GM23338 (cell line): ENCODE measurements at regions not wholly inside any gene's neighbourhood (a gene's known extent, or its start where the extent isn't known, plus 50 kb on each side); places are given as distances from the start of the nearest gene placed in this dataset.

Source experiments
- ATAC-seq: fragments of 200-7000 bp; cut with Tn5 transposase; 3 replicates; pipeline ENCODE4 v1.9.1; 2020
- DNase-seq: peaks from one replicate; pipeline ENCODE4 v3.0.0-alpha.2; 2015; ENCODE audit warnings: low spot score
- H2AFZ ChIP-seq: fragments of 200-600 bp; sonication (generic); 2 replicates; pipeline ENCODE4 v1.8.0; 2016; ENCODE audit warnings: antibody characterized with exemption, mild to moderate bottlenecking, moderate library complexity
- H3F3A ChIP-seq: fragments of 200-600 bp; sonication (generic); replicated peaks from 2 replicates; pipeline ENCODE4 v1.8.0; 2017; ENCODE audit warnings: antibody characterized with exemption, mixed run types, low read depth
- H3K27ac ChIP-seq: fragments of 200-600 bp; sonication (generic); 2 replicates; pipeline ENCODE4 v1.6.1; 2016; ENCODE audit warnings: low read depth
- H3K27me3 ChIP-seq: fragments of 200-600 bp; sonication (generic); 2 replicates; pipeline ENCODE4 v1.8.0; 2016; ENCODE audit warnings: mild to moderate bottlenecking, mixed run types, moderate library complexity; ENCODE audit not compliant: insufficient read depth
- H3K36me3 ChIP-seq: fragments of 200-600 bp; sonication (generic); 2 replicates; pipeline ENCODE4 v1.8.0; 2016; ENCODE audit warnings: mild to moderate bottlenecking; ENCODE audit not compliant: insufficient read depth
- H3K4me1 ChIP-seq: fragments of 200-600 bp; sonication (generic); 2 replicates; pipeline ENCODE4 v1.8.0; 2016; ENCODE audit warnings: mild to moderate bottlenecking, moderate library complexity; ENCODE audit not compliant: insufficient read depth
- H3K4me2 ChIP-seq: fragments of 200-600 bp; sonication (generic); 2 replicates; pipeline ENCODE4 v1.7.1; 2017; ENCODE audit warnings: mixed run types
- H3K4me3 ChIP-seq: fragments of 200-600 bp; sonication (generic); 2 replicates; pipeline ENCODE4 v1.6.1; 2016; ENCODE audit warnings: mixed run types
- H3K79me2 ChIP-seq: fragments of 200-600 bp; sonication (generic); replicated peaks from 2 replicates; pipeline ENCODE4 v1.8.0; 2017; ENCODE audit warnings: mild to moderate bottlenecking; ENCODE audit not compliant: insufficient read depth
- H3K9me2 ChIP-seq: fragments of 200-600 bp; sonication (generic); 2 replicates; pipeline ENCODE4 v1.8.0; 2017; ENCODE audit not compliant: insufficient read depth
- H4K20me1 ChIP-seq: fragments of 200-600 bp; sonication (generic); replicated peaks from 2 replicates; pipeline ENCODE4 v1.8.0; 2017; ENCODE audit warnings: mild to moderate bottlenecking; ENCODE audit not compliant: insufficient read depth
- H3K27ac Mint-ChIP-seq: 2 replicates; pipeline ENCODE4 v1.8.0; 2020; ENCODE audit warnings: inconsistent platforms, mild to moderate bottlenecking, moderate library complexity, mixed read lengths
- H3K27me3 Mint-ChIP-seq: 3 replicates; pipeline ENCODE4 v1.8.0; 2022; ENCODE audit warnings: low read depth, mild to moderate bottlenecking, moderate library complexity, mixed read lengths, inconsistent platforms; ENCODE audit not compliant: insufficient read depth, poor library complexity
- H3K36me3 Mint-ChIP-seq: 3 replicates; pipeline ENCODE4 v1.8.0; 2021; ENCODE audit warnings: low read depth, mild to moderate bottlenecking, inconsistent platforms, moderate library complexity, mixed read lengths
- H3K4me1 Mint-ChIP-seq: 3 replicates; pipeline ENCODE4 v1.8.0; 2020; ENCODE audit warnings: mild to moderate bottlenecking, inconsistent platforms, mixed read lengths
- H3K4me3 Mint-ChIP-seq: 3 replicates; pipeline ENCODE4 v1.8.0; 2021; ENCODE audit warnings: moderate library complexity, mild to moderate bottlenecking, inconsistent platforms, mixed read lengths
- H3K9me3 Mint-ChIP-seq: 3 replicates; pipeline ENCODE4 v1.8.0; 2020; ENCODE audit warnings: moderate library complexity, mild to moderate bottlenecking, inconsistent platforms, mixed read lengths
- CREB1 ChIP-seq: fragments of 250-450 bp; sonication (Bioruptor Pico); IDR thresholded peaks from 2 replicates; pipeline ENCODE4 v1.5.0; 2020; ENCODE audit warnings: low read depth, mild to moderate bottlenecking, moderate library complexity
- EZH2 ChIP-seq: fragments of 200-600 bp; sonication (generic); IDR thresholded peaks from one replicate; pipeline ENCODE4 v1.8.0; 2017; ENCODE audit warnings: antibody characterized with exemption, mild to moderate bottlenecking, low read depth; ENCODE audit not compliant: unreplicated experiment
- JUNB ChIP-seq: IDR thresholded peaks from one replicate; pipeline ENCODE4 v1.6.1; 2016; ENCODE audit warnings: antibody characterized with exemption; ENCODE audit not compliant: unreplicated experiment
- NANOG ChIP-seq: IDR thresholded peaks from 2 replicates; pipeline ENCODE4 v1.6.1; 2016; ENCODE audit warnings: antibody characterized with exemption, borderline replicate concordance
- POLR2AphosphoS5 ChIP-seq: IDR thresholded peaks from 2 replicates; pipeline ENCODE4 v1.6.1; 2016; ENCODE audit warnings: antibody characterized with exemption, low read depth
- STAT1 ChIP-seq: IDR thresholded peaks from one replicate; pipeline ENCODE4 v1.6.1; 2016; ENCODE audit warnings: antibody characterized with exemption; ENCODE audit not compliant: unreplicated experiment
- ZNF114 ChIP-seq: fragments of 250-450 bp; sonication (Bioruptor Pico); IDR thresholded peaks from 2 replicates; pipeline ENCODE4 v1.5.0; 2020; ENCODE audit warnings: mild to moderate bottlenecking, moderate library complexity
- TF ChIP-seq, protein P1 (sequence below), 2 experiments: fragments of 200-600 bp in 1 of 2; sonication (generic) in 1 of 2; conservative IDR thresholded peaks; 2 replicates each; pipeline versions ENCODE4 v1.5.1 to v1.6.1; 2016 to 2017; ENCODE audit warnings: antibody characterized with exemption in 2 of 2, low read depth in 2 of 2, mild to moderate bottlenecking in 2 of 2, moderate library complexity in 1 of 2
- TF ChIP-seq, protein P2 (sequence below): IDR thresholded peaks from 2 replicates; pipeline ENCODE4 v1.6.1; 2016; ENCODE audit warnings: antibody characterized with exemption
- TF ChIP-seq, protein P3 (sequence below): fragments of 250-450 bp; sonication (Bioruptor Pico); IDR thresholded peaks from 2 replicates; pipeline ENCODE4 v1.5.0; 2020; ENCODE audit warnings: mild to moderate bottlenecking, moderate library complexity
- TF ChIP-seq, protein P4 (sequence below): IDR thresholded peaks from one replicate; pipeline ENCODE4 v1.6.1; 2018; ENCODE audit warnings: antibody characterized with exemption; ENCODE audit not compliant: unreplicated experiment

DNA sequence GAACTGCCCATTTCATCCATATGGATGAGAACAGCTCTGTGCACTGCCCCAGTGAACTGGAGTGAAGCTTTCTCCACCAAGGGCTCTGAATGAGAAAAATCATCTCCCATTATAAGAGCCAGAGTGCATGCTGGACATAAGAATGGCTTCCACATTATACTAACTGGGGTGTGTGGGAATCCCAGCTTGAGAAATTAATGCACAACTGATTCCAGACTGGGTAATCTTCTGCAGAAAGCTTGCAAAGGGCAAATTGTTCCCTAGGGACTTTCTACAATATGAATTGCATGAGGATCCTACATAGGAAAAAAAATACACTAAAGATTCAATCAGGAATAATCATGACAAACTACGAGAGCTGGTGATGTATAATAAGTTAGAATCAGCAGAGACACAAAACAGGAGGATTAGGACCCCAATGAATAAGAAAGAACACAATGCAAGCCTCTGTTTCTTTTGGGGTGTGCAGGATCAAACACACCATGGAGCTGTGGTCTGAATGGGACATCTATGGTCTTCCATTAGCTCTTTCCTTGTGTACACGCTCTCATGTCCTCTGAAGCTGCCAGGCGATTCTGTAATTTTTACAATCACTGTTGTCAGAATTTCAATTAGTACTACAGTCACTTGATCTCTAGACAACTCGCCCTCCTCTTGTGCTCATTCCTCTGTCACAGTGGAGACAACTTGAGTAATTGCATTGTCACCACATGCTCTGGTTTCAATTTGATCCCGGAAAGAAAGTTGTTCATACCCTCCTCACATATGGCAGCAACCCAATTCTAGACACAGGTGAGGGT lies 1327.4 kb downstream of the GATA3 start:
- no peak overlapping the region for H3K4me3 ChIP-seq
- no peaks in the 10 kb centered on the region for H3K79me2 ChIP-seq
- H3K36me3 Mint-ChIP-seq = peaks cover 3% of the 10 kb centered on the region; the same call in 1 of the 3 replicates
- H3K4me1 ChIP-seq = no peaks in the 10 kb centered on the region
- no peak overlapping the region for H3K27ac Mint-ChIP-seq
- H3K27me3 ChIP-seq = no peaks in the 10 kb centered on the region
- no peaks in the 10 kb centered on the region for H3K9me2 ChIP-seq
- H3K4me2 ChIP-seq = no peak overlapping the region
- H3K36me3 ChIP-seq = no peaks in the 10 kb centered on the region
- H3K27me3 Mint-ChIP-seq = no peaks in the 10 kb centered on the region
- no peak overlapping the region for H3K4me3 Mint-ChIP-seq
- ATAC-seq (no peak), DNase-seq (no peak)
- no peak overlapping the region for H2AFZ ChIP-seq
- TF ChIP-seq, protein P1, sequence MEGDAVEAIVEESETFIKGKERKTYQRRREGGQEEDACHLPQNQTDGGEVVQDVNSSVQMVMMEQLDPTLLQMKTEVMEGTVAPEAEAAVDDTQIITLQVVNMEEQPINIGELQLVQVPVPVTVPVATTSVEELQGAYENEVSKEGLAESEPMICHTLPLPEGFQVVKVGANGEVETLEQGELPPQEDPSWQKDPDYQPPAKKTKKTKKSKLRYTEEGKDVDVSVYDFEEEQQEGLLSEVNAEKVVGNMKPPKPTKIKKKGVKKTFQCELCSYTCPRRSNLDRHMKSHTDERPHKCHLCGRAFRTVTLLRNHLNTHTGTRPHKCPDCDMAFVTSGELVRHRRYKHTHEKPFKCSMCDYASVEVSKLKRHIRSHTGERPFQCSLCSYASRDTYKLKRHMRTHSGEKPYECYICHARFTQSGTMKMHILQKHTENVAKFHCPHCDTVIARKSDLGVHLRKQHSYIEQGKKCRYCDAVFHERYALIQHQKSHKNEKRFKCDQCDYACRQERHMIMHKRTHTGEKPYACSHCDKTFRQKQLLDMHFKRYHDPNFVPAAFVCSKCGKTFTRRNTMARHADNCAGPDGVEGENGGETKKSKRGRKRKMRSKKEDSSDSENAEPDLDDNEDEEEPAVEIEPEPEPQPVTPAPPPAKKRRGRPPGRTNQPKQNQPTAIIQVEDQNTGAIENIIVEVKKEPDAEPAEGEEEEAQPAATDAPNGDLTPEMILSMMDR (conservative IDR thresholded peaks at IDR 0.05; ENCODE audit: low read depth in 2 of 2) = no peak
- TF ChIP-seq CREB1 (CRISPR knock-in tag) (no peak), ZNF114 (CRISPR knock-in tag) (no peak), POLR2AphosphoS5 (no peak), STAT1 (no peak), EZH2 (no peak), JUNB (no peak), NANOG (no peak)
- TF ChIP-seq, protein P2, sequence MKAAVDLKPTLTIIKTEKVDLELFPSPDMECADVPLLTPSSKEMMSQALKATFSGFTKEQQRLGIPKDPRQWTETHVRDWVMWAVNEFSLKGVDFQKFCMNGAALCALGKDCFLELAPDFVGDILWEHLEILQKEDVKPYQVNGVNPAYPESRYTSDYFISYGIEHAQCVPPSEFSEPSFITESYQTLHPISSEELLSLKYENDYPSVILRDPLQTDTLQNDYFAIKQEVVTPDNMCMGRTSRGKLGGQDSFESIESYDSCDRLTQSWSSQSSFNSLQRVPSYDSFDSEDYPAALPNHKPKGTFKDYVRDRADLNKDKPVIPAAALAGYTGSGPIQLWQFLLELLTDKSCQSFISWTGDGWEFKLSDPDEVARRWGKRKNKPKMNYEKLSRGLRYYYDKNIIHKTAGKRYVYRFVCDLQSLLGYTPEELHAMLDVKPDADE = no peak
- TF ChIP-seq, protein P3, sequence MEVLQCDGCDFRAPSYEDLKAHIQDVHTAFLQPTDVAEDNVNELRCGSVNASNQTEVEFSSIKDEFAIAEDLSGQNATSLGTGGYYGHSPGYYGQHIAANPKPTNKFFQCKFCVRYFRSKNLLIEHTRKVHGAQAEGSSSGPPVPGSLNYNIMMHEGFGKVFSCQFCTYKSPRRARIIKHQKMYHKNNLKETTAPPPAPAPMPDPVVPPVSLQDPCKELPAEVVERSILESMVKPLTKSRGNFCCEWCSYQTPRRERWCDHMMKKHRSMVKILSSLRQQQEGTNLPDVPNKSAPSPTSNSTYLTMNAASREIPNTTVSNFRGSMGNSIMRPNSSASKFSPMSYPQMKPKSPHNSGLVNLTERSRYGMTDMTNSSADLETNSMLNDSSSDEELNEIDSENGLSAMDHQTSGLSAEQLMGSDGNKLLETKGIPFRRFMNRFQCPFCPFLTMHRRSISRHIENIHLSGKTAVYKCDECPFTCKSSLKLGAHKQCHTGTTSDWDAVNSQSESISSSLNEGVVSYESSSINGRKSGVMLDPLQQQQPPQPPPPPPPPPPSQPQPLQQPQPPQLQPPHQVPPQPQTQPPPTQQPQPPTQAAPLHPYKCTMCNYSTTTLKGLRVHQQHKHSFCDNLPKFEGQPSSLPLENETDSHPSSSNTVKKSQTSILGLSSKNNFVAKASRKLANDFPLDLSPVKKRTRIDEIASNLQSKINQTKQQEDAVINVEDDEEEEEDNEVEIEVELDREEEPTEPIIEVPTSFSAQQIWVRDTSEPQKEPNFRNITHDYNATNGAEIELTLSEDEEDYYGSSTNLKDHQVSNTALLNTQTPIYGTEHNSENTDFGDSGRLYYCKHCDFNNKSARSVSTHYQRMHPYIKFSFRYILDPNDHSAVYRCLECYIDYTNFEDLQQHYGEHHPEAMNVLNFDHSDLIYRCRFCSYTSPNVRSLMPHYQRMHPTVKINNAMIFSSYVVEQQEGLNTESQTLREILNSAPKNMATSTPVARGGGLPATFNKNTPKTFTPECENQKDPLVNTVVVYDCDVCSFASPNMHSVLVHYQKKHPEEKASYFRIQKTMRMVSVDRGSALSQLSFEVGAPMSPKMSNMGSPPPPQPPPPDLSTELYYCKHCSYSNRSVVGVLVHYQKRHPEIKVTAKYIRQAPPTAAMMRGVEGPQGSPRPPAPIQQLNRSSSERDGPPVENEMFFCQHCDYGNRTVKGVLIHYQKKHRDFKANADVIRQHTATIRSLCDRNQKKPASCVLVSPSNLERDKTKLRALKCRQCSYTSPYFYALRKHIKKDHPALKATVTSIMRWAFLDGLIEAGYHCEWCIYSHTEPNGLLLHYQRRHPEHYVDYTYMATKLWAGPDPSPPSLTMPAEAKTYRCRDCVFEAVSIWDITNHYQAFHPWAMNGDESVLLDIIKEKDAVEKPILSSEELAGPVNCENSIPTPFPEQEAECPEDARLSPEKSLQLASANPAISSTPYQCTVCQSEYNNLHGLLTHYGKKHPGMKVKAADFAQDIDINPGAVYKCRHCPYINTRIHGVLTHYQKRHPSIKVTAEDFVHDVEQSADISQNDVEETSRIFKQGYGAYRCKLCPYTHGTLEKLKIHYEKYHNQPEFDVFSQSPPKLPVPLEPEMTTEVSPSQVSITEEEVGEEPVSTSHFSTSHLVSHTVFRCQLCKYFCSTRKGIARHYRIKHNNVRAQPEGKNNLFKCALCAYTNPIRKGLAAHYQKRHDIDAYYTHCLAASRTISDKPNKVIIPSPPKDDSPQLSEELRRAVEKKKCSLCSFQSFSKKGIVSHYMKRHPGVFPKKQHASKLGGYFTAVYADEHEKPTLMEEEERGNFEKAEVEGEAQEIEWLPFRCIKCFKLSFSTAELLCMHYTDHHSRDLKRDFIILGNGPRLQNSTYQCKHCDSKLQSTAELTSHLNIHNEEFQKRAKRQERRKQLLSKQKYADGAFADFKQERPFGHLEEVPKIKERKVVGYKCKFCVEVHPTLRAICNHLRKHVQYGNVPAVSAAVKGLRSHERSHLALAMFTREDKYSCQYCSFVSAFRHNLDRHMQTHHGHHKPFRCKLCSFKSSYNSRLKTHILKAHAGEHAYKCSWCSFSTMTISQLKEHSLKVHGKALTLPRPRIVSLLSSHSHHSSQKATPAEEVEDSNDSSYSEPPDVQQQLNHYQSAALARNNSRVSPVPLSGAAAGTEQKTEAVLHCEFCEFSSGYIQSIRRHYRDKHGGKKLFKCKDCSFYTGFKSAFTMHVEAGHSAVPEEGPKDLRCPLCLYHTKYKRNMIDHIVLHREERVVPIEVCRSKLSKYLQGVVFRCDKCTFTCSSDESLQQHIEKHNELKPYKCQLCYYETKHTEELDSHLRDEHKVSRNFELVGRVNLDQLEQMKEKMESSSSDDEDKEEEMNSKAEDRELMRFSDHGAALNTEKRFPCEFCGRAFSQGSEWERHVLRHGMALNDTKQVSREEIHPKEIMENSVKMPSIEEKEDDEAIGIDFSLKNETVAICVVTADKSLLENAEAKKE (CRISPR knock-in tag) = no peak
- TF ChIP-seq, protein P4, sequence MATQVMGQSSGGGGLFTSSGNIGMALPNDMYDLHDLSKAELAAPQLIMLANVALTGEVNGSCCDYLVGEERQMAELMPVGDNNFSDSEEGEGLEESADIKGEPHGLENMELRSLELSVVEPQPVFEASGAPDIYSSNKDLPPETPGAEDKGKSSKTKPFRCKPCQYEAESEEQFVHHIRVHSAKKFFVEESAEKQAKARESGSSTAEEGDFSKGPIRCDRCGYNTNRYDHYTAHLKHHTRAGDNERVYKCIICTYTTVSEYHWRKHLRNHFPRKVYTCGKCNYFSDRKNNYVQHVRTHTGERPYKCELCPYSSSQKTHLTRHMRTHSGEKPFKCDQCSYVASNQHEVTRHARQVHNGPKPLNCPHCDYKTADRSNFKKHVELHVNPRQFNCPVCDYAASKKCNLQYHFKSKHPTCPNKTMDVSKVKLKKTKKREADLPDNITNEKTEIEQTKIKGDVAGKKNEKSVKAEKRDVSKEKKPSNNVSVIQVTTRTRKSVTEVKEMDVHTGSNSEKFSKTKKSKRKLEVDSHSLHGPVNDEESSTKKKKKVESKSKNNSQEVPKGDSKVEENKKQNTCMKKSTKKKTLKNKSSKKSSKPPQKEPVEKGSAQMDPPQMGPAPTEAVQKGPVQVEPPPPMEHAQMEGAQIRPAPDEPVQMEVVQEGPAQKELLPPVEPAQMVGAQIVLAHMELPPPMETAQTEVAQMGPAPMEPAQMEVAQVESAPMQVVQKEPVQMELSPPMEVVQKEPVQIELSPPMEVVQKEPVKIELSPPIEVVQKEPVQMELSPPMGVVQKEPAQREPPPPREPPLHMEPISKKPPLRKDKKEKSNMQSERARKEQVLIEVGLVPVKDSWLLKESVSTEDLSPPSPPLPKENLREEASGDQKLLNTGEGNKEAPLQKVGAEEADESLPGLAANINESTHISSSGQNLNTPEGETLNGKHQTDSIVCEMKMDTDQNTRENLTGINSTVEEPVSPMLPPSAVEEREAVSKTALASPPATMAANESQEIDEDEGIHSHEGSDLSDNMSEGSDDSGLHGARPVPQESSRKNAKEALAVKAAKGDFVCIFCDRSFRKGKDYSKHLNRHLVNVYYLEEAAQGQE = no peak
- no peaks in the 10 kb centered on the region for H3F3A ChIP-seq
- peaks cover 9% of the 10 kb centered on the region for H3K9me3 Mint-ChIP-seq
- H3K4me1 Mint-ChIP-seq = no peaks in the 10 kb centered on the region
- H3K27ac ChIP-seq = no peak overlapping the region
- H4K20me1 ChIP-seq = no peaks in the 10 kb centered on the region
